ENCODE measurements at regions not wholly inside any gene's neighbourhood (a gene's known extent, or its start where the extent isn't known, plus 50 kb on each side); places are given as distances from the start of the nearest gene placed in this dataset.

DNA sequence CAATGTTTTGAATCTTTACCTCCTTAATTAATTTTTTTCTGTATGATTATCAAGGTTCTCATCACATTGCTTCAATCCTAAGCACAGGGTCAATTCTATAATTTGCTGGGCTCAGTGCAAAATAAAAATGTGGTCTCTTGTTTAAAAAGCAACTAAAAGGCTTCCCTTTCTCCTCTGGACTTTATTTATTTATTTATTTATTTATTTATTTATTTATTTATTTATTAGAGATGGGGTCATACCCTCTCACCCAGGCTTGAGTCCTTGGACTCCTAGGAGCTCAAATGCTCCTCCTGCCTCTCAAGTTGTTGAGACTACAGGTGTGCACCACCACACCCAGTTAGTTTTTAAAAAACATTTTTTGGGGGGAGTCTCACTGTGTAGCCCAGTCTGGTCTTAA is 710.1 kb upstream of the REG3G start:
- no peak for DNase-seq

- no peak for DNase-seq
These were observed 707.2 kb upstream of the REG3G start for GRCh38 chr2:78318275-78318674.

- no peak for DNase-seq
These were observed 695.3 kb upstream of the REG3G start for GRCh38 chr2:78330193-78330592.

GRCh38 chr2:78351208-78351607 is 674.3 kb upstream of the REG3G start:
- peak; percentile 22 for DNase-seq

DNA sequence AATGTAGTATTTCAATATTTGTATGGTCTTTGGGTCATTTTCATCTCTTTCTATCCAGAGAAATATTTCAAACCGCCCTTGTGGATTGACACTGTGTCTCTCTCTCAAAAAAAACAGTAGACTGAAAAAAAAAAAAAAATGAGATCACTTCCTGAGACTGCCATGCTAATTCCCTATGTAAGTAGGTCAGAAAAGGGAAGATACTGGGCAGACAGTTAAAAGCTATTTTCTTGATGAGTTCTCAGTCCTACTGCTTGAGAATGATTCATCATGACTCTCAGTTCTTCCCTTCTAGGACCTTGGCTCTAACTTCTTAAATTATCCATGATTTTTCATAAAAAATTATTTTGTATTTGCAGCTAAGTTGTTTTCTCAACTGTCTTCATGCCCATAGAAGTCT is 672.3 kb upstream of the REG3G start:
- no peak for DNase-seq

DNA sequence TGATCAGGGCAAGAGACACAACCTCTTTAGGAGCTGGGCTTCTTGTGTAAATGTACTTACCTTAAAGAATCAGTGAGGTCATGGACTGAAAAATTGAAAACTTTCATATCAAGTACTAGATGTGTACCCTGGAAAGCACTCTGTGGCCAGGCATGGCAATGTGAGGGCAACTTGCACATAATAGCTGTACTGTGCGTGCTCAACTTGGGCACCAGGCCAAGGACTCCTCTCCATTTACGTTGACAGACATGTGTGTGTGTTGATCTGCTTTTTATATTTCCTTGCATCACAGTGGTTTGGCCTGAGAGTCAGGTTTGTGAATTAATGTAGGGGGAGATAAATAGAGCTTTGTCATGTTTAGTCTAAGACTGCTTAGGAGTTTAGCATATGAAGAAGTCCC is 669.5 kb upstream of the REG3G start:
- DNase-seq, result no peak

DNA sequence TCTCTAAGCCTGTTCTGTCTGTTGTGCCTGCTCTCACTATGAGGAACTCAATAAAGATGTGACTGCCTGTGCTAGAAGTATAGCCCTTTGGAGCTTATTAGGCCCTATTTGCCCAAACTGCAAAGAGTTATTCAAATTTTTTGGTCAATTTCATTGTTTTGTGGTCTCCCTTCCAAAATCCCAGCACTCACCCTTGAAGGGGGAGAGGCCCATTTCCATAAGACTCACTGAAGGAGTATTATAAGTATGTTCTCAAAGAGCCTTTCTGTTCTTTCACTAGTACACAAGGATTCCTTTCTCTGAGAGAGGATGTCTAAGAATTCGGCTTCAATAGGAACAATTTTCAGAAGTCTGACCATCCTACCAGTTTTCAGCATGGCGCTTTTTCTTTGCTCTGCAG is 641.9 kb upstream of the REG3G start:
- DNase-seq, result no peak

GRCh38 chr2:78397198-78397597 is 628.3 kb upstream of the REG3G start:
- DNase-seq, result no peak

- no peak for DNase-seq
These were observed 617.3 kb upstream of the REG3G start for GRCh38 chr2:78407960-78408794.

DNA sequence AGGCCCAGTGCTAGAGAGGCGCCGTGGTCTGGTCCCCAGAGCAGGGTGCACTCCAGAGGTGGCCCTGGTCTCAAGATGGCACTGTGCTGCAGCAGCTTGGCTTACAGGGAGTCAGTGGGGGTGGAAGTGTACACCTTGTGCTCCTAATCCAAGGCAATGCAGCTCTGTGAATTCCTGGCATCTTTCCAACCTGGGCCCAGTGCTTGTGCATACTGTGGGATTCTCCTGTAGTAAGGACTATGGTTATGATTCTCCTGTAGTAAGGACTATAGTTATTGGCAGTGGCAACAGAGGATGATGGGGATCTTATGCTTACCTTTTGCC is 616.7 kb upstream of the REG3G start:
- no peak for DNase-seq

DNA sequence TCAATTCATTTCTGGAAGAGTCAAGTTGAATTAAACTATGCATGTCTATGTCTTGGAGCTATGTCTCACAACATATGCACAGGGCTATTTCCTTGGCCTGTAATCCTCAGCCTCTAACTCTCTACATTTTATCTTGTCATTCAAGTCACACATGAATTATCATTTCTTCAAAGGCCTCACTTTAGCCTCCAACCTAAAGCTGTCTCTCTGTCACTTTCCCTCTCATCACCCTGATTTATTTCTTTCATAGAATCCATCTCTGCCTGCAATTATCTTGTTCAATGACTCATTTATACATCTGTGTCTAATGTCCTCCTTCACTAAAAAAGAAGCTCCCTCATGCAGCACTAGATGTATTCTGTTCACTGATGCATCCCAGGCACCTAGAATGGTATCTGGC is 614.2 kb upstream of the REG3G start:
- DNase-seq, result no peak

DNA sequence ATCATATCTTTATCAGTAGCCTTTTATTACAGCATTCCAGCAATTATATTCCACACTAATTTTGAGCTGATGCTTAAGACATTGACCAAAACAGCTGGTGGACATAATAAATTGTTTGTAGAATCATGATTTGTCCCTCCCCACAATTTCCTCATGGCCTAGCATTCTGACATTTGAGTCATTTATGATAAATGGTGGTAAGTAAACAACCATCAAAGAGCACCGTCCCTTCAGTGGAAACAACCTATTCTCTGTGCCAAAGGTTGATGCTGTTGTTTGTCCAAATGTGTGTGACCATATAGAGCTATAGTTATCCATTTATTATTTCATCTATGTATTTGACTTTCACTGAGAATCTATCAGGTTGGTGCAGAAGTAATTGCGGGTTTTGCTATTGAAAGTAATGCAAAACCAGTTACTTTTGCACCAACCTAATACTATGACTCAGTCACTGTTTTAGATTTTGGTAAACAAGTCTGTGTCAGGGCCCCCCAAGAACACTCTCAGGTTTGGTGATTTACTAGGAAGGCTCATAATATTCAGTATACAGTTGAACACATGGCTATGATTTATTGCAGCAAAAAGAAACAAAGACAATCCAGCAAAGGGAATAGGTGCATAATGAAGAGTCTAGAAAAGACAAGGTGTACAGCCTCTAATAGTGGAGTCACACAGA is 608.7 kb upstream of the REG3G start:
- DNase-seq, result no peak

DNA sequence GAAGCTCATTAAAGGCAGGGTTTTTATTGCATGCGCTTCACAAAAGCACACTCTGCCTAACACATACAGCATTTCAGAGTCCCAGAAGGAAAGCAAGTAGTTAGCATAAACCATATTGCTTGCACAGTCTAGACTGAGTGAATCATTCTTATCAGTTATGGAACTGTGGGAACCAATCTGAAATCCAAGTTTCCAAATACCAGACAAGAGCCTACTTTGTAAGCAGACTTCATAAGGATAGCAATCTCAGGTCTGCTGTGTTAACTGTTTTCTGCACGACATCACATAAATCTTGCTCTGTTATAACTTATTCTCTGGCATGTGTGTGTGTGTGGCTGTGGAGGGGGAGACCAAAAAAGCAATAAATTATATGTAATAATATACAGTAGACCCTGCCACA is 608.1 kb upstream of the REG3G start:
- DNase-seq, result no peak

GRCh38 chr2:78418021-78418420 is 607.5 kb upstream of the REG3G start:
- DNase-seq, result no peak

- DNase-seq, result no peak
These were observed 605.4 kb upstream of the REG3G start for GRCh38 chr2:78420132-78420531.

GRCh38 chr2:78423631-78424030 is 601.9 kb upstream of the REG3G start:
- DNase-seq, result no peak

DNA sequence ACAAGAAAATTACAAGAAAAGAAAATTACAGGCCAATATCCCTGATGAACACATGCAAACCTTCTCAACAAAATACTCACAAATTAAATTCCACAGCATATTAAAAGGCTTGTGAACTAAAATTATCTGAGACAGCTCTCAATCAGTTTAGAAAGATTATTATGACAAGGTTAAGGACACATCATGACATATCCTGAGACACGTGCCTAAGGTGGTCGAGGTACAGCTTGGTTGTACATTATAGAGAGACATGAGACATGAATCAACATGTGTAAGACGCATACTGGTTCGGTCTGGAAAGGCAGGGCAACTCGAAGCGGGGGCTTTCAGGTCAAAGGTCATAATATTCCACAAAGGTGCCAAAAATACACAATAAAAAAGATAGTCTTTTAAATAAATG is 598.3 kb upstream of the REG3G start:
- DNase-seq, result no peak

DNA sequence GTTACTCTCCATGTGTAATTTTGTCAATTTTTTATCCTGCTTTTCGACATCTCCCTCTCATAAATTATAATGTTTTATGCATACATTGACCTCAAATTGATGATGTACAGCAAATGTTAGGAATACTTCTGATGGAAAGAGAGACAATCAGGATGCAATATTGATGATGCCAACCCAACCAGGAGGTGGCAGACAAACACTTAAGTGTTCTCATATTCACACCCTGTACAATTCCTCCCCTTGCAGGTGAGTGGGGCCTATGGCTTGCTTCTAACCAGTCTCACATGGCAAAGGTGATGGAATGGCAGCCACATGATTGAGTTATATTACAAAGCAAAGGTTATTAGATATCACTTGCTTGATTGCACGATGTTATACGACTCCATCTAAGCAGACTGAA is 594.3 kb upstream of the REG3G start:
- peak; percentile 1 for DNase-seq

GRCh38 chr2:78439122-78439521 is 586.4 kb upstream of the REG3G start:
- DNase-seq, result no peak

DNA sequence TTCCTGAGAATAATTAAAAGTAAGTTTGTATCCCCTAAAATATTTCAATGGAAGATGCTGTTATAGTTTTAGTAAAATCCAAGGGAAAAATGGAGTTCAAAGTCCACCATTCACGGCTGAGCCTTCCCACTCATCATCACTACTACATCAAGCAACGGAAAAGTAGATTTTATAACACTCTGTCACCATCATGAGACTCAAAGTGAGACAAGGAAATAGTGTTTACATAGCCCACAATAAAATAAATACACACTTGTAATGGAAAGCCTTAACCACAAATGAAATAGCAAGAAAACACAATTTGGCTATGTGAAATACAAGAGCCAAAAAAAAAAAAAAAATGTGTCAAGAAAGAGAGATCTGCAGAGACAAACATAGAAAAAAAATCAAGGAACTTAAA is 569.9 kb upstream of the REG3G start:
- no peak for DNase-seq

DNA sequence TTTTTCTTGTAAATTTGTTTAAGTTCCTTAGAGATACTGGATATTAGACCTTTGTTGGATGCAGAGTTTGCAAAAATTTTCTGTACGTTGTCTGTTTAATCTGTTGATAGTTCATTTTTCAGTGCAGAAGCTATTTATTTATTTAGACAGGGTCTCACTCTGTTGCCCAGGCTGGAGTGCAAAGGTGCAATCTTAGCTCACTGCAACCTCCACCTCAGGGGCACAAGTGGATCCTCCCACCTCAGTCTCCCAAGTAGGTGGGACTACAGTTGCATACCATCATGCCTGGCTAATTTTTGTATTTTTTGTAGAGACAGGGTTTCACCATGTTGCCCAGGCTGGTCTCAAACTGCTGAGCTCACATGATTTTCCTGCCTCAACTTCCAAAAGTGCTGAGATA is 568.2 kb upstream of the REG3G start:
- no peak for DNase-seq

- DNase-seq, result no peak
These were observed 559.8 kb upstream of the REG3G start for GRCh38 chr2:78465707-78466106.

DNA sequence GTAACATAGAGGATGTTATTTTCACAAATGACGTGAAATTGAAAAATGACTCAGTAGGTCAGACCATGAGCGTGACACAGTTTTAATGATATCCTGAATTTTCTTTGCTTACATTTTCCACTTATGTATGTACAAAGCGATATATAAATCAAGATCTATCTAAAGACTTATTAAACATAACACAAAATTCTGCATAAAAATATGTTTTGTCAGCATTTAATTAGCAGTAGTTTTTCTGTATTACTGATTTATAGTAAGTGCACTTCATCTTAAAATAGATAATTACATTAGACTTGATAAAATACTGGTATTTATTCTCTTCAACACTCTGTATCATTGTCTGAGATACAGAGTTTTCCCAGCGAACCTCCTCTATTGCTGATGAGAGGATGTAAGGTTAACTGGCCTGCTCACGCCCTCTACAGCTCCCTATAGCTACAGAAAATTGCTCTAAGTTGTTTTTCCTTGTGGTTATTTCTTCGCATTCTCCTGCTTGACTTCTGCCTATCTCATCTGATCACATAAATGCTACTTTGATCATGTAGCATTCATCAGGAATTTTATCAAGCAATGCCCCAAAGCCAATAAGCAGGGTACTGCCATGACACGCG is 548.8 kb upstream of the REG3G start:
- no peak for DNase-seq

DNA sequence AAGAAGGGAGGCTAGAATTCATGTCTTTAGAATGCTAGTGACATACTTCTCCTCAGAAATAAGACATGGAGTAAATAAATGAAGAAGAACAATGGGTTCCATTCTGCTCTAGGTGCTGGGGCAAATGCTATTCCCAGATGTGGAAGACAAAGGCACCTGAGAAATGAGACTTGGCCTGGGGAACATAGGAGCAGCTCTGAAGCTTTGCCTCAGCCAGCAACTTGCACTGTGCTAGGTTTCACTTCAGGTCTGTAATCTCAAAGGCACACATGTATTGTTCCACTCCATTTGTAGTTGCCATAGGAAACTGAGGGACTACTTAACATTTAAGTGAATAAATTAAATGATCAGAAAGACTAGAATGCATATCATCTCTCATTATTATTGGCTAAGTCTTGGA is 538.9 kb upstream of the REG3G start:
- no peak for DNase-seq

GRCh38 chr2:78498125-78498524 is 527.4 kb upstream of the REG3G start:
- no peak for DNase-seq

All from NCI-H748 treated with DMSO at 0.1 percent for 48 hours (cell line).